Chondrocyte (in vitro differentiated cells): ENCODE measurements at regions not wholly inside any gene's neighbourhood (a gene's known extent, or its start where the extent isn't known, plus 50 kb on each side); places are given as distances from the start of the nearest gene placed in this dataset.

Experiments used
- DNase-seq: peaks from one replicate; pipeline ENCODE4 v3.0.0; 2021; ENCODE audit warnings: mixed read lengths, low spot score
- H3K27ac Mint-ChIP-seq: one replicate; pipeline ENCODE4 v1.8.0; 2021; ENCODE audit warnings: mild to moderate bottlenecking, moderate library complexity, mixed read lengths; ENCODE audit not compliant: unreplicated experiment
- H3K27me3 Mint-ChIP-seq: 2 replicates; pipeline ENCODE4 v1.8.0; 2021; ENCODE audit warnings: low read depth, mixed read lengths
- H3K36me3 Mint-ChIP-seq: 2 replicates; pipeline ENCODE4 v1.8.0; 2021; ENCODE audit warnings: low read depth, mixed read lengths
- H3K4me1 Mint-ChIP-seq: 2 replicates; pipeline ENCODE4 v1.8.0; 2021; ENCODE audit warnings: low read depth, mild to moderate bottlenecking, mixed read lengths
- H3K4me3 Mint-ChIP-seq: one replicate; pipeline ENCODE4 v1.8.0; 2021; ENCODE audit warnings: mild to moderate bottlenecking, moderate library complexity, mixed read lengths; ENCODE audit not compliant: unreplicated experiment
- H3K9me3 Mint-ChIP-seq: 2 replicates; pipeline ENCODE4 v1.8.0; 2021; ENCODE audit warnings: low read depth, mixed read lengths
- TF ChIP-seq, protein P1 (sequence below): fragments of 200-600 bp; sonication (generic); IDR thresholded peaks from 2 replicates; pipeline ENCODE4 v1.5.0; 2021; ENCODE audit warnings: antibody characterized with exemption, mild to moderate bottlenecking, moderate library complexity

GRCh38 chr9:84486663-84487062, 146.1 kb upstream of the SLC28A3 start:
- TF ChIP-seq, protein P1, sequence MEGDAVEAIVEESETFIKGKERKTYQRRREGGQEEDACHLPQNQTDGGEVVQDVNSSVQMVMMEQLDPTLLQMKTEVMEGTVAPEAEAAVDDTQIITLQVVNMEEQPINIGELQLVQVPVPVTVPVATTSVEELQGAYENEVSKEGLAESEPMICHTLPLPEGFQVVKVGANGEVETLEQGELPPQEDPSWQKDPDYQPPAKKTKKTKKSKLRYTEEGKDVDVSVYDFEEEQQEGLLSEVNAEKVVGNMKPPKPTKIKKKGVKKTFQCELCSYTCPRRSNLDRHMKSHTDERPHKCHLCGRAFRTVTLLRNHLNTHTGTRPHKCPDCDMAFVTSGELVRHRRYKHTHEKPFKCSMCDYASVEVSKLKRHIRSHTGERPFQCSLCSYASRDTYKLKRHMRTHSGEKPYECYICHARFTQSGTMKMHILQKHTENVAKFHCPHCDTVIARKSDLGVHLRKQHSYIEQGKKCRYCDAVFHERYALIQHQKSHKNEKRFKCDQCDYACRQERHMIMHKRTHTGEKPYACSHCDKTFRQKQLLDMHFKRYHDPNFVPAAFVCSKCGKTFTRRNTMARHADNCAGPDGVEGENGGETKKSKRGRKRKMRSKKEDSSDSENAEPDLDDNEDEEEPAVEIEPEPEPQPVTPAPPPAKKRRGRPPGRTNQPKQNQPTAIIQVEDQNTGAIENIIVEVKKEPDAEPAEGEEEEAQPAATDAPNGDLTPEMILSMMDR: no peak
- H3K36me3 Mint-ChIP-seq: peaks cover 1% of the 10 kb centered on the region
- no peak overlapping the region for H3K27ac Mint-ChIP-seq
- peaks cover 4% of the 10 kb centered on the region for H3K9me3 Mint-ChIP-seq
- peaks cover 2% of the 10 kb centered on the region for H3K27me3 Mint-ChIP-seq
- DNase-seq: no peak
- no peaks in the 10 kb centered on the region for H3K4me1 Mint-ChIP-seq
- H3K4me3 Mint-ChIP-seq: no peak overlapping the region

DNA sequence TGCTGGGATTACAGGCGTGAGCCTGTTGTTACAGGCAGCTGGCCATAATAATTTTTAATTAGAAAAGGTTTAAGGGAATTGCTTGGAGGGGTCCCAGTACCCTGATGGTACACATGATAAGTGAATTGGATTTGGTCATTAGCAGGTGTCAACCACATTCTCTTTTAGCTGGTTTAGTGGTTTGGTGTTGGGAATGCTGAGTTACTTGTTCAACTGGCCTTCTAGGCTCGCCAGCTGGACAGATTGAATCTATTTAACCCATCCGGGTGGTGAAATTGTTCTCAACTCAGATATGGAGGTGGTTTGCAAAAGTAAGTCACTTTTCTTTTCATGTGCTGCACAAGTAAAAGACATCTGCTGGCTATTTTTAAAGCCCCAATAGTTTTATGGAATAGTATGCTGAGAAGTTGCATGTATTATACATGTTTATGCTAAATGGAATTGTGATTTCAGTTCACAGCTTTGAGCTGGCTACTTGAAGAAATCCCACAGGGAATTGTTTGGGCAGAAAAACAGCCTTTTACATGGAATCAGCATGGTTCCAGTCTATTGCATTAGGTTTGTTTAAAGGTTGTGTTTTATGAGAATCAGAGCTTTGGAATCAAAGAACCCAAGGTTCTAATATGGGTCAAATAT, 149.8 kb upstream of the SLC28A3 start:
- no peak for DNase-seq
- TF ChIP-seq, protein P1: no peak
- Mint-ChIP-seq H3K27ac (no peak overlapping the region), H3K9me3 (peaks cover 4% of the 10 kb centered on the region), H3K4me1 (no peaks in the 10 kb centered on the region), H3K27me3 (peaks cover 2% of the 10 kb centered on the region), H3K36me3 (peaks cover 2% of the 10 kb centered on the region), H3K4me3 (no peak overlapping the region)

DNA sequence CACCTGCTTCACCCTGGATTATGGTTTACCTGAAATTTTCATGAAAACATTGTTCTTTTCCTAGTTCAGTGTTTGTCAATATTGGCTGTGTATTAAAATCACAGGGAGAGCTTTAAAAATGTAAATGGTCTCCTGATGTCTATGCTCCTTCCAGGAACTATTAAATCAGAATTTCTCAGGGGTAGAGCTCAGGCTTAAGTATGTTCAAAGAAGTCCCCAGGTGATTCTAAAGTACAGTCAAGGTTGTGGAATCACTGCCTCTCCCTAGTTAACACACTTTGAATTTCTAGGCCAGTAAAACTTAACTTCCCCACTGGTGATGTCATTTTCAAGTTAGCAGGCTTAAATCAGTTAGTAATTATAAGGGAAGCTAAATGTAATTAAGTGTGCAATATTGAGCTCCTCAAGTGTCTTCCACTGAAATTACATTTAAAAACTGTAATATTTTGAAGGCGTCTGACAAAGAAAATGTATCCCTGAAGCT, 150.3 kb upstream of the SLC28A3 start:
- H3K4me3 Mint-ChIP-seq: no peak overlapping the region
- peaks cover 3% of the 10 kb centered on the region for H3K36me3 Mint-ChIP-seq
- H3K9me3 Mint-ChIP-seq: peaks cover 1% of the 10 kb centered on the region
- H3K4me1 Mint-ChIP-seq: no peaks in the 10 kb centered on the region
- TF ChIP-seq, protein P1: no peak
- peaks cover 2% of the 10 kb centered on the region for H3K27me3 Mint-ChIP-seq
- no peak for DNase-seq
- no peak overlapping the region for H3K27ac Mint-ChIP-seq

- H3K27ac Mint-ChIP-seq: no peak overlapping the region
- peaks cover 3% of the 10 kb centered on the region for H3K27me3 Mint-ChIP-seq
- no peaks in the 10 kb centered on the region for H3K4me1 Mint-ChIP-seq
- TF ChIP-seq, protein P1: no peak
- no peaks in the 10 kb centered on the region for H3K9me3 Mint-ChIP-seq
- no peak for DNase-seq
- H3K4me3 Mint-ChIP-seq: no peak overlapping the region
- H3K36me3 Mint-ChIP-seq: peaks cover 3% of the 10 kb centered on the region
These were observed 152.0 kb upstream of the SLC28A3 start for GRCh38 chr9:84492366-84493159.

GRCh38 chr9:84493284-84493947, 152.9 kb upstream of the SLC28A3 start:
- peaks cover 2% of the 10 kb centered on the region for H3K27me3 Mint-ChIP-seq

More at GRCh38 chr9:84493284-84493947, 152.9 kb upstream of the SLC28A3 start:
- DNase-seq: no peak
- H3K36me3 Mint-ChIP-seq: peaks cover 3% of the 10 kb centered on the region
- H3K9me3 Mint-ChIP-seq: no peaks in the 10 kb centered on the region
- no peaks in the 10 kb centered on the region for H3K4me1 Mint-ChIP-seq
- TF ChIP-seq, protein P1: no peak
- H3K27ac Mint-ChIP-seq: no peak overlapping the region
- no peak overlapping the region for H3K4me3 Mint-ChIP-seq
